Glomerular endothelial cell (primary cell): ENCODE measurements at regions not wholly inside any gene's neighbourhood (a gene's known extent, or its start where the extent isn't known, plus 50 kb on each side); places are given as distances from the start of the nearest gene placed in this dataset.

Source experiments
- DNase-seq: peaks from one replicate; pipeline ENCODE4 v3.0.0-alpha.2; 2011; ENCODE audit warnings: low read depth, low spot score; ENCODE audit errors: extremely low read depth

DNA sequence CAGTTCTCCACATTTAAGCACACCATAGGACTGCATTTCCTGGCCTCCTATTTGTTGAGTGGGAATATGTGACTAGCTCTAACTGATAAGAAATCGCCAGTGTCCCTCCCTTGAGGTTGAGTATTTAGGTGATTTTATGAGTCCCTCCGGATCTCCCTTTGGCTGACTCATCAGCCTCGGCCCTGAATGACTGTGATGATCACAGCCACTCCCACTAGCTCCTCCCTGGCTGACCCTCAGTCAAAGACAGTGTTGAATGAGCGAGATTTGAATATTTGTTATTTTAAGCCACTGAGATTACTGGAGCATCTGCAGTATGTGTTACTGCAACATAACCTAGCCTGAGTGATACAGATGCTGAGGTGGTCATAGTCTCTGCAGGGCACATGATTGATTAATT is 515.3 kb downstream of the EPHB1 start:
- DNase-seq: no peak

DNA sequence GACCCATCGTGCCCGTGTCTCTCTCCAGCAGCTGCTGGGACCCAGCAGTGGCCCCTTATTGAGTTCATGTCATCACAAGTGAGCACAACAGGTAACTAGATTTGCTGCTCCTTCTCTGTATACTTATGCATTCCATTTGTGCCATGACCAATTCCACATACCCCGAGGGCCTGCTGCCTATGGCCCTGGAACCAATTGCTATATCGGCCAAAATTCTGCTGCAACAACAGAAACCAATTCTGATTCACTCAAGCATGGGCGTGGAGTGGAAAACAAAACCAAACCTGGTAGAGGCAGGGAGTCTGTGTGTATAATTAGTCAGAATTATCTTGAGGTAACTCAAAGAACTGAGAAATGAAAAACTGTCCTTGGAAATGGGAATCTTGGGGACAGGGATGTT is 516.6 kb downstream of the EPHB1 start:
- DNase-seq: no peak

GRCh38 chr3:135314237-135314636 is 519.2 kb downstream of the EPHB1 start:
- no peak for DNase-seq

GRCh38 chr3:135324301-135324700 is 529.2 kb downstream of the EPHB1 start:
- no peak for DNase-seq

DNA sequence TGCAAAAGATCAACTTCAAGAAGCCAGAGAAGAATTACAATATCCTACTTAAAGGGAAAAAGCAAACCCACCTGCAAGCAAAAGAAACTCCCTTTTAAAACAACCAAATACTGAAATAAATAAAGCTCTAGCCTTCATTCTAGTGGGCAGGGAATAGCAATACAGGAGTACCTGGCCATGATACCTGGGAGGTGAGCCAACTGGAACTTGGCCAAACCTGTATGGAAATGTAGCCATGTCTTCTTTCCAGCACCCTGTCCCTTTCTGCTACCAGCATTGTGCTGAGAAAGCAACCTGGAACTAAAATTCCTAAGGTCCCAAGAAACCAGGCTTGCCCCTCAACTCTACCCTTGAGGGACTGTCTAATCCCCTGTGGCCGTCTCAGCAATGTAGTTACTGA is 530.0 kb downstream of the EPHB1 start:
- DNase-seq: no peak

DNA sequence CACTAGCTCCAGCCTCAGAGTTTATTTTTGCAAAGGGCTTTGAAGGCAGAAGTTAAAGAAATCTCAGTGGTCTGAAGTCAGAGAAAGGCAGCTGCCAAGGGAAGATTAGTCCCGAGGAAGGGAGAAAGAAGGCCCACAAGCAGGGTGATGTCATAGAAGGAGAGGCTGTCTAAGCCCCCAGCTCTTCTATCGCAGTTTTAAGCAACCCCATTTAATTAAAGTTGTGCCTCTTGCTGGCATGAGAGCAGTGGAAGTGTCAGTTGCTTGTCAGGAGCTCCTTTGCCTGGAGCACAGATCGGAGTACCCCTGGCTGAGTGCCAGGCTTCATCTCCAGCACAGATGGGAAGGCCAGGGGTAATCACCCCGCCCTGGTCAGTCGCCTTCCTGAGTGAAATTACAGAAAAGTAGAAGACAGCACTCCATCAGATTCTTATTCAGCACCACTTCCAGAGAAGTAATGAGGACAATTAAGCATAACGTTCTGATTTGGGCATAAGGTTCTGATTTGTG is 530.7 kb downstream of the EPHB1 start:
- no peak for DNase-seq

GRCh38 chr3:135326851-135327250 is 531.8 kb downstream of the EPHB1 start:
- DNase-seq: no peak

- no peak for DNase-seq
Measured at GRCh38 chr3:135328036-135328435, 533.0 kb downstream of the EPHB1 start.

- no peak for DNase-seq
Measured at GRCh38 chr3:135329479-135329878, 534.4 kb downstream of the EPHB1 start.

- no peak for DNase-seq
Measured at GRCh38 chr3:135337192-135337591, 542.1 kb downstream of the EPHB1 start.

DNA sequence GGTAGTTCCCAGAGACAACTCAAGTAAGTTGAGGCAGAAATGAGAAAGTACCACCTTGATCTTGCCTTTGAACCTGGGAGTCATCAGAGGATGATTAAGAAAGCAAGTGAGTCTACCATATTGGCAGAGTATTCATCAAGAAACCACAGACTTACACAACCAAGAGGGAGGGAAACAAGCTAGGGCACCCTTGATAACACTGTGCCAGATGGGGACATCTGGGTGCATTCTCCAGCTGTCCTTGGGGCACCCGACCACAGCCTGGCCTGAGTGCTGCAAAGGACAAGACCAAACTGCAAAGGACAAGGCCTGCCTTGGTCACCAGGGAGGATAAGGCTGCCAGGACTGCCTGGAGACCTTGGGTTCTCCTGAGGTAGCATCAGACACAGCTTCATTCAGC is 553.6 kb downstream of the EPHB1 start:
- no peak for DNase-seq

DNA sequence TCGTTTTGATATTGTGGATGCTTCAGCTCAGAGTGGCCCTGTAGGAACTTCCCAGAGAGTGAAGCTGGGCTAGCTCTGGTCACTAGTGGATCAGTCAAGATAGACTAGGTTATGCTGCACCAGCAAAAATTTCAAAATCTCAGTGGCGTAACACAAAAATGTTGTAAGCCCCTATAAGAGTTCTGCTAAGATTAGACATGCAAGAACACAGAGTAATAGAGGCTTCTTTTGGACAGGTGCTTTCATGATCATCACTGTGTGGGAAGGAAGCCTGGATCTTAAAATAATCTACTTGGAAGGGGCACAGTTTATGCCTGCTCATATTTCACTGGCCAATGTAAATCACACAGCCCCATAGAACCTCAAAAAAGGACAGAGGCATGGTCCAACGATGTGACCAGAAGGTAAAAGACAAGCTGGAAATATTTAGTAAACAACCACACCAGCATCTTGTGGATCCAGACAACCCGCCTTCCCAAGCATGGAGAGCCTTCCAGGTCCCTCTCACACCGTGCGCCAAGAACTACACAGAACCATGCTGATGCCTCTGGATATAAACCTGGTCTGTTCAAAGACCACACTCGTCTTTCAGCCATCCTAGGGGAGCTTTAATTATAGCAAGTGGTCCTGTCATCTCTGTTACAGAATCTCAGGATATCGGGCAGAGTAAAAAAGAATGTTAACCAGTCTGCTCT is 554.3 kb downstream of the EPHB1 start:
- DNase-seq: no peak

GRCh38 chr3:135352213-135352612 is 557.2 kb downstream of the EPHB1 start:
- DNase-seq: no peak

DNA sequence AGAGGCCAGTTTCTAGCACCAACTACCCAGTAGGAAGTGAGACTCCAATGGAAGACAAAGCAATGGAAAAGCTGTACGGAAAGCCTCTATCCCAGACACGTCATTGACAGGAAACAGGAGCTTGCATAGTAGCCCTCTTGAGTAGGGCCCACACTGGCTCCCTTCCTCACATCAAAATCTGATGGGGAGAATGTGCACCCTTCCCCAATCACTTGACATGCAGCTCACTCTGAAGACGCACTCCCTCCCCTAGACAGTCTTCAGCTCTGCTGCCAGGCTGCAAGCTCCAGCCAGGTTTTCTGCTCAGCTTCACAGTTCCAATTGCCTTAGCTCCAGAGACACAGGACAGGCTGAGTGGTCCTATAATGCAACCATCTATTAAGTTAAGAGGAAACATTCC is 567.8 kb downstream of the EPHB1 start:
- no peak for DNase-seq

DNA sequence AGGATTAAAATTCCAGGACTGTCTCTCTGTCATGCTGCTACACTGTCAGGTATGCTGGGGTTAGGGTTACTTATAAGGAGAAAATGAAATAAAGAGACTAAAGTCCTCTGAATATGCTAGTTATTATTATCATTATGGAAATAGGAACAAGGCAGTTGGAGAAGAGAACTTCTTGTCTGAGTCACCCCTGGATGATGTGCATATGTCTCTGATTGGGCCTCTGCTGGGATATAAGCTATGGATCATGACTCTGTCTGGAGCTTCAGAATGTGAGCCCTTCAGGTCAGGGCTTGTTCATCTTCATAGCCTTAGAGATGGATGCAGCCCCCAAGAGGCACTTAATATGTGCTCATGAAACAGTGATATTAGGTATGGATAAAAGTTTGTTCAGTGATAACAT is 569.6 kb downstream of the EPHB1 start:
- no peak for DNase-seq

- DNase-seq: no peak
Measured at GRCh38 chr3:135366816-135367215, 571.8 kb downstream of the EPHB1 start.

- no peak for DNase-seq
Measured at GRCh38 chr3:135368316-135368715, 573.3 kb downstream of the EPHB1 start.

- no peak for DNase-seq
Measured at GRCh38 chr3:135368781-135369180, 573.7 kb downstream of the EPHB1 start.

- no peak for DNase-seq
Measured at GRCh38 chr3:135374571-135374970, 579.5 kb downstream of the EPHB1 start.

DNA sequence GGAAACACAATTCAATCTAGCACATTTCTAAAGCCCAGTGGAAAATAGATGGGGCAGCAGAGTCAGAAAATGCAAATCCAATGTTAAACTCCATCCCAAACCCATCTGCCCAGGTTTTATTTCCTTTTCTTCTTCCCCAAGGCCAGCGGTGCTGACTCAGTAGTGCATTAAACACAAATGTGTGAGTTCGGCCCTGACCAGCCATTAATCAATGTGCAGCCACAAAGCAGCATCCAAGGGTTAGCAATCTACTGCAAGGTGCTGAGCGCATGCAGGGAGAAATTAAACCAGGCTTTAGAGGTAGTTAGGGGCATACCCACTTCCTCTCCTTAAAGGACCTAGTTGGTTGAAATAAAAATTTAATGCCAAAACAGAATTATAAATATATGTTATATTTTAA is 583.3 kb upstream of the PPP2R3A start:
- no peak for DNase-seq

DNA sequence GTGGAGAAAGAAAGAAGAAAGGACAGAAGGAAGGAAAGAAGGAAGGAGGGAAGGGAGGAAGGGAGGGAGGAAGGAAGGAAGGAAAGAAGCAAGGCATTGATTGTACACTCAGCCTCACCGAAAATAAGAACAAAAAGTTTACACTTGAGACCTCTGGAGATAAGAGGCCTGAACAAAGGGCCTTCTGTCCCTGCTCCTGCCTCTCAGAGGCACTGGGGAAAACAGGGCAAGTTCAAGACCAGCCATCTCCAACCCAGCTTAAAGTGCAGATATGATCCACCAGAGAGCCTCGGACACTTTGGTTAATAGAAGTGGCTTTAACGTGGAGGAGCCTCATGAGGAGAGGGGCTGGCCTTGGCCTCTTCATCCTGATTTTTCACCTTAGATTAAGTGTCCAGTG is 582.9 kb upstream of the PPP2R3A start:
- DNase-seq: no peak

DNA sequence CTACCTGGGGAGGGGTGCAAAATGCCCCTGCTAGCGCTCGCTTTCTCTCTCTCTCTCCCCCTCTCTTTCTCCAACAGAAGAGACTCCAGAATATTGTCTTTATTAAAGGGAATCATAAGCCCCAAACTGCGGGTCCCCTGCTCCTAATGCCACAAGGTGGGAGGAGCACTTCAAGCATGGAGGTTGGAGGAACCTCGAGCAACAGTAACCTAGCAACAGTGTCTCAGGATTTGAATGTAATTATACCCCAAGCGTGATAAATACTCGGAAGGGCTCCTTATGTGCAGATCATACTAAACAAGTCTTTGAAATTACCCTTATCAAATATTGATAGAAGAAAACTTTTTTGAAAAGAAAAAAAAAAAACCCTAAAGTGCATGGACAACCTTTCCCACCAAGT is 582.2 kb upstream of the PPP2R3A start:
- DNase-seq: no peak

DNA sequence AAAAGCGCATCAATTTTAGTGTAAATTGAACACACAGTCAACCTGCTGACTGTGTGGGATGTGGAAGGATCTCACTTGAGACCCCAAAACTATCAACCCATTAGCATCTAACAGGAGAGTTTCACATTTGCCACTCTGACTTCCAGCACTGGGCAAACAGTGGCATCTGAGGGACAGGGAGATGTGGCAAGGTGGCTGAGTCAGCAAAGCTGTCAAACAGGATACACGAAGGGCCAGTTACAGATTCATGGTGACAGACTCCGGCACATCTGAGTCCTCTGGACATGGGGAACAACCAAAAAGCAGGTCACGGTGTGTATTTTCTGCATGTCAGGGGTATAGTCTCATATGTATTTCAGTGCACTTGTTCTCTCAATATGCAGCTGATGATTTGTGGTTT is 573.4 kb upstream of the PPP2R3A start:
- DNase-seq: no peak
